CD8-positive, alpha-beta memory T cell (primary cell): ENCODE measurements at regions not wholly inside any gene's neighbourhood (a gene's known extent, or its start where the extent isn't known, plus 50 kb on each side); places are given as distances from the start of the nearest gene placed in this dataset.
"Not testable (repeated sequence)": the region's sequence is repeated elsewhere in the genome, so short reads cannot be mapped to it uniquely, and the experiment has no call there.

ENCODE experiments used
- CTCF ChIA-PET: fragments of 350-600 bp; sonication (Branson Sonifier 250); formaldehyde crosslinking; loops from one replicate; lab custom pipeline; 2021; ENCODE audit warnings: antibody characterized with exemption; lab: Charles Lee
- POLR2A ChIA-PET: fragments of 350-600 bp; sonication (Branson Sonifier 250); formaldehyde crosslinking; loops from one replicate; lab custom pipeline; 2021; ENCODE audit warnings: antibody characterized with exemption; lab: Charles Lee
- DNase-seq, 5 donors: peaks; one replicate each; pipeline versions ENCODE4 v3.0.0 to v3.0.0-alpha.2; 2020 to 2022; ENCODE audit warnings: mixed read lengths in 1 of 5
- H3K27ac ChIP-seq: one replicate; pipeline ENCODE4 v1.7.0; 2013; ENCODE audit warnings: low read depth, mild to moderate bottlenecking, low read length, moderate library complexity
- H3K27me3 ChIP-seq: 2 replicates; pipeline ENCODE4 v1.7.0; 2013; ENCODE audit warnings: low read length, mild to moderate bottlenecking; ENCODE audit not compliant: insufficient read depth, poor library complexity, severe bottlenecking
- H3K36me3 ChIP-seq: 2 replicates; pipeline ENCODE4 v1.7.0; 2013; ENCODE audit warnings: mild to moderate bottlenecking, low read length, moderate library complexity; ENCODE audit not compliant: insufficient read depth
- H3K4me1 ChIP-seq: 2 replicates; pipeline ENCODE4 v1.7.0; 2013; ENCODE audit warnings: mild to moderate bottlenecking, low read length, moderate library complexity; ENCODE audit not compliant: insufficient read depth
- H3K4me3 ChIP-seq: 2 replicates; pipeline ENCODE4 v1.7.0; 2013; ENCODE audit warnings: mild to moderate bottlenecking, low read length
- H3K9me3 ChIP-seq: 2 replicates; pipeline ENCODE4 v1.7.0; 2013; ENCODE audit warnings: mild to moderate bottlenecking, low read length
- H3K27ac Mint-ChIP-seq, 8 donors: one replicate each; pipeline ENCODE4 v1.8.0; 2020 to 2021; ENCODE audit warnings: mixed read lengths in 8 of 8, mild to moderate bottlenecking in 6 of 8, inconsistent platforms in 3 of 8, moderate library complexity in 3 of 8
- H3K27me3 Mint-ChIP-seq, 2 donors: one replicate each; pipeline ENCODE4 v1.8.0; 2020 to 2021; ENCODE audit warnings: mixed read lengths in 2 of 2, mild to moderate bottlenecking in 1 of 2, moderate library complexity in 1 of 2
- H3K36me3 Mint-ChIP-seq, 3 donors: one replicate each; pipeline ENCODE4 v1.8.0; 2020 to 2021; ENCODE audit warnings: mixed read lengths in 3 of 3, inconsistent platforms in 1 of 3, mild to moderate bottlenecking in 1 of 3
- H3K4me1 Mint-ChIP-seq, 3 donors: one replicate each; pipeline ENCODE4 v1.8.0; 2020 to 2021; ENCODE audit warnings: mixed read lengths in 3 of 3, inconsistent platforms in 1 of 3, mild to moderate bottlenecking in 1 of 3
- H3K4me3 Mint-ChIP-seq, 7 donors: one replicate each; pipeline ENCODE4 v1.8.0; 2020 to 2021; ENCODE audit warnings: mixed read lengths in 7 of 7, mild to moderate bottlenecking in 6 of 7, moderate library complexity in 4 of 7, inconsistent platforms in 2 of 7
- H3K9me3 Mint-ChIP-seq, 5 donors: one replicate each; pipeline ENCODE4 v1.8.0; 2020 to 2022; ENCODE audit warnings: mixed read lengths in 5 of 5, mild to moderate bottlenecking in 3 of 5, moderate library complexity in 2 of 5, inconsistent platforms in 1 of 5

DNA sequence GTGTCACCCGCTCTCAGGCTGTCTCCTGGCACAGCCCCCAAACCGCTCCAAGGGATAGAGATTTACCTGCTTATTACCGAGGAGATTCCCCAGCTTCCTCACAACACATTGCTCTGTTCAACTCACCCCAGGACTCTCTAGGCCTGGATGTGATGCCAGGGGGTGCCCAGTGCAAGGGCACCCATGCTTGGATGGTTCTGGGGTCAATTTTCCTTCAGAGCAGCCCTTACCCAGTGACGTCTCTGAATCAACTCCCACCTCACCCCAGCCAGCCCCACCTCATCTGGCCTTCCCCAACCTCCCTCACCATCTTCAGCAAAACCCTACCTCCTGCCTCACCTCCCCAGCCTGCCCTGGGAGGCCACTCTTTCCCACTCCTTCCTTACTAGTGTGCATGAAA is 951.6 kb upstream of the ZNF722 start:
- Histone ChIP-seq H3K27ac (no peak overlapping the region), H3K36me3 (no peaks in the 10 kb centered on the region), H3K4me3 (no peak overlapping the region), H3K27me3 (no peaks in the 10 kb centered on the region), H3K9me3 (no peaks in the 10 kb centered on the region), H3K4me1 (no peaks in the 10 kb centered on the region)
- H3K4me1 Mint-ChIP-seq: no peaks in the 10 kb centered on the region
- H3K27ac Mint-ChIP-seq: no peak overlapping the region
- POLR2A ChIA-PET: no interaction called here
- no peaks in the 10 kb centered on the region for H3K27me3 Mint-ChIP-seq
- CTCF ChIA-PET: no interaction called here
- no peak for DNase-seq
- H3K4me3 Mint-ChIP-seq: no peak overlapping the region
- peaks cover 12 to 43% (median 18%) of the 10 kb centered on the region in 5 donors for H3K9me3 Mint-ChIP-seq
- peaks cover 0 to 1% (median 0%) of the 10 kb centered on the region in 3 donors for H3K36me3 Mint-ChIP-seq

DNA sequence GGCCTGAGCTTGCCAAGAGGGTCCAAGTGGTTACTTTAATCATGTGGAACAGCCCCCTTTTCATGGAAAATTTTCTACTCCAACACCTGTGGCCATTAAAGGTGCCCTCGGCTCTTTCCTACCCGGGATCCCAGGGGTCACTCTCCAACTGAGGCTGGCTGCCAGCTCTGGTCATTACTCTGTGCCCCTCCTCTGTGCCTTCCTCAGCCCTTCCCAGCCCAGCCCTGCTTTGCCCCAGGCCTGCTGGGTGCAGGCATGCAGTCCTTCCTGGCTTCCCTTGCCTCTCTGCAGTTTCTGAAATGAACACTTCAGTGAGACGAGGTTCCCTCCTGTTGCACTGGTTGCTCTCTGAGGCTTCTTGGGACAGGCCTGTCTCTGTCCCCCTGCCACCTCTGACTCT is 951.1 kb upstream of the ZNF722 start:
- Histone ChIP-seq H3K27me3 (no peaks in the 10 kb centered on the region), H3K4me1 (no peaks in the 10 kb centered on the region), H3K36me3 (no peaks in the 10 kb centered on the region), H3K9me3 (no peaks in the 10 kb centered on the region), H3K4me3 (no peak overlapping the region), H3K27ac (no peak overlapping the region)
- ChIA-PET POLR2A (no interaction called here), CTCF (no interaction called here)
- Mint-ChIP-seq H3K27ac (no peak overlapping the region), H3K9me3 (peaks cover 12 to 41% (median 18%) of the 10 kb centered on the region in 5 donors), H3K27me3 (no peaks in the 10 kb centered on the region), H3K4me1 (no peaks in the 10 kb centered on the region), H3K4me3 (no peak overlapping the region), H3K36me3 (peaks cover 0 to 1% (median 0%) of the 10 kb centered on the region in 3 donors)
- no peak for DNase-seq

DNA sequence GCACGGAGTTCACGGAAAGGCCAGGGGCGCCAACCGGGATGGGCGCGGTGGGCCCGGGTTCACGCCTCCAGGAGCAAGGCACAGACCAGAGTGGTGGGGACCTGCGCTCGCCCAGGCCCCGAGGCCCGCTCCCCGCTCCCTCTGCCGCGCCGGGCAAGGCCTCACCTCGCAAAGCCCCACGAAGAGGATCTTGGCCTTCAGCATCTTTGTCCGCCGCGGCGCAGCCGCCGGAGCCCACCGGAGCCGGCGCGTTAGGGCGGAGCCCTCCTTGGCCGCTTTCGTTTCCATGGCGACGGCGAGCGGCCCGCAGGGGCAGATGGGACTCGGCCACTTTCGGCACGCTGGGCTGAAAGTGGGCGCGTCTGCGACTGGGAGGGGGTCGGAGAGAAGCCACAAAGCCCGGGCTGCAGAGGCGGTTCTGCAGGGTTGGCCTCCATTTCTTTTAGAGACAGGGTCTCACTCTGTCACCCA is 944.4 kb upstream of the ZNF722 start:
- no peaks in the 10 kb centered on the region for H3K36me3 ChIP-seq
- no peak overlapping the region for H3K27ac Mint-ChIP-seq
- no peak overlapping the region for H3K27ac ChIP-seq
- ChIA-PET POLR2A (no interaction called here), CTCF (no interaction called here)
- H3K27me3 Mint-ChIP-seq: no peaks in the 10 kb centered on the region
- no peak overlapping the region for H3K4me3 Mint-ChIP-seq
- no peak for DNase-seq
- H3K36me3 Mint-ChIP-seq: no peaks in the 10 kb centered on the region
- H3K9me3 Mint-ChIP-seq: peaks cover 4 to 33% (median 19%) of the 10 kb centered on the region in 5 donors
- no peaks in the 10 kb centered on the region for H3K4me1 Mint-ChIP-seq
- H3K9me3 ChIP-seq: no peaks in the 10 kb centered on the region
- no peaks in the 10 kb centered on the region for H3K27me3 ChIP-seq
- no peaks in the 10 kb centered on the region for H3K4me1 ChIP-seq
- no peak overlapping the region for H3K4me3 ChIP-seq

DNA sequence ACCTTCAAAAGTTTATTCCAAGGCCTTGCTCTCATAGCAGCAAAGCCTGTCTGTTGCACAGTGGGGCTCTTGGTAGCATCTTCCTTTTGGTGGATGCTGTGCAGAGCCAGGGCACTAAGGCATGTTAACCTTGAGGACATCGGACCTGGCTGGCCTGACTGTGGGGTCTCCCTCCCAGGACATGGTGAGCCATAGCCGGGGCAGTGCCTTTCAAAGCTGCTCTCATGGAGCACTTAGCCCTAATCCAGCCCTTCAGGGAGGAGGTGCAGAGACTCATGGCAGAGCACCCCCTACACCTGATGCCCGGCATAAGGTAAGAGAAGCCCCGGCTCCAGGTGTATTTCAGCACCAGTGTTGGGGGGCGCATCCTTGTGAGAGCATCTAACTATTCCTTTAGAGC is 941.4 kb upstream of the ZNF722 start:
- no peak overlapping the region for H3K4me3 ChIP-seq
- no peaks in the 10 kb centered on the region for H3K27me3 ChIP-seq
- no peaks in the 10 kb centered on the region for H3K36me3 Mint-ChIP-seq
- no peaks in the 10 kb centered on the region for H3K4me1 Mint-ChIP-seq
- H3K9me3 ChIP-seq: no peaks in the 10 kb centered on the region
- H3K4me1 ChIP-seq: no peaks in the 10 kb centered on the region
- H3K4me3 Mint-ChIP-seq: no peak overlapping the region
- POLR2A ChIA-PET: no interaction called here
- CTCF ChIA-PET: no interaction called here
- H3K27ac ChIP-seq: no peak overlapping the region
- peaks cover 6 to 23% (median 14%) of the 10 kb centered on the region in 5 donors for H3K9me3 Mint-ChIP-seq
- no peaks in the 10 kb centered on the region for H3K27me3 Mint-ChIP-seq
- no peaks in the 10 kb centered on the region for H3K36me3 ChIP-seq
- DNase-seq: no peak
- no peak overlapping the region for H3K27ac Mint-ChIP-seq

DNA sequence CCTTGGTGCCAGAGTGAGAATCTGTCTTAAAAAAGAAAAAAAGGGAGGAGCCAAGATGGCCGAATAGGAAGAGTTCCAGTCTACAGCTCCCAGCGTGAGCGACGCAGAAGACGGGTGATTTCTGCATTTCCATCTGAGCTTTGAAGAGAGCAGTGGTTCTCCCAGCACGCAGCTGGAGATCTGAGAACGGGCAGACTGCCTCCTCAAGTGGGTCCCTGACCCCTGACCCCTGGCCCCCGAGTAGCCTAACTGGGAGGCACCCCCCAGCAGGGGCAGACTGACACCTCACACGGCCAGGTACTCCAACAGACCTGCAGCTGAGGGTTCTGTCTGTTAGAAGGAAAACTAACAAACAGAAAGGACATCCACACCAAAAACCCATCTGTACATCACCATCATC is 937.9 kb upstream of the ZNF722 start:
- H3K27ac Mint-ChIP-seq, H3K4me1 ChIP-seq, DNase-seq, POLR2A ChIA-PET, H3K27me3 ChIP-seq, H3K4me3 Mint-ChIP-seq, H3K27ac ChIP-seq, H3K4me3 ChIP-seq, H3K27me3 Mint-ChIP-seq, H3K4me1 Mint-ChIP-seq, H3K9me3 ChIP-seq, CTCF ChIA-PET, H3K36me3 ChIP-seq, H3K36me3 Mint-ChIP-seq: not testable (repeated sequence)
- H3K9me3 Mint-ChIP-seq: peaks cover 5 to 12% (median 9%) of the 10 kb centered on the region in 5 donors

DNA sequence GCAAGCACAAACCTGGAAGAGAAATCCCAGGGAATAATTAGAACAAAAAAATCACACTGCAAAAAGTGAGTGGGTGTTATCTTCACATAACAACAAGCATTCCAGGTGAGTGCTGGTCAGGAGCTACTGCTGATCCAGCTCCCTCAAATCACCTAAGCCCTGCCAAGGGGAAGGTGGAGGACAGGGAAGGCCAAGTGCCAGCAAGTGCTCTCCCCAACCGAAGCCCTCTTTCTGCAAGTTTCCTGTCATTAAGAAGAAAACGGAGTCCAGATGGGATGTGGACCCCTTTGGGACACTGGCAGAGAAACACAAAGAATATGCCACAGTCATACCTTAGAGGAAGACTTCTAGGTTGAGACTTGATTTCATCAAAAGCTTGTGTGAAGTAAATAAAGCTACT is 933.0 kb upstream of the ZNF722 start:
- no peak overlapping the region for H3K4me3 ChIP-seq
- no peaks in the 10 kb centered on the region for H3K27me3 ChIP-seq
- no peaks in the 10 kb centered on the region for H3K4me1 ChIP-seq
- POLR2A ChIA-PET: no interaction called here
- Mint-ChIP-seq H3K36me3 (no peaks in the 10 kb centered on the region), H3K27me3 (no peaks in the 10 kb centered on the region), H3K27ac (no peak overlapping the region), H3K4me1 (no peaks in the 10 kb centered on the region), H3K4me3 (no peak overlapping the region), H3K9me3 (peaks cover 6 to 22% (median 12%) of the 10 kb centered on the region in 5 donors)
- H3K36me3 ChIP-seq: no peaks in the 10 kb centered on the region
- no peaks in the 10 kb centered on the region for H3K9me3 ChIP-seq
- H3K27ac ChIP-seq: no peak overlapping the region
- no peak for DNase-seq
- CTCF ChIA-PET: no interaction called here

DNA sequence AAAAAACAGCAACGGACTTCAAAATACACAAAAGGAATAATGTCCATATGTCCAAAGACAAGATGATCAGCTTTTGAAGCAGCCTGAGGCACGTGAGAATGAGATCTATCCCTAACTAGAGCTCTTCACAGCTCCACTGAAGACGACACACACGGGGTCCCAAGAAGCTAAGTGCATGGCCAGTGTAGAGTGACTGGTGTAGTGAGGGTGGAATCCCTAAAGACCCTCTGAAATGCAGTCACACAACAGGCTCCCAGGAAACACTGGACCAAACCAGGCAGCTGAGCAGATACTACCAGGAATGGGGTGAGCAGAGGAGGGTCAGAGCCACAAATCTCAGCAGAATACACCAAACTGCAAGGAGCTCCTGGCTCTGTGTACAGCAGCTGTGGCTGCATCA is 932.4 kb upstream of the ZNF722 start:
- DNase-seq, H3K4me1 Mint-ChIP-seq, H3K36me3 Mint-ChIP-seq, H3K27ac Mint-ChIP-seq, H3K4me3 ChIP-seq, H3K4me1 ChIP-seq, H3K4me3 Mint-ChIP-seq, CTCF ChIA-PET, H3K9me3 ChIP-seq, H3K36me3 ChIP-seq, H3K27me3 ChIP-seq, H3K27ac ChIP-seq, POLR2A ChIA-PET, H3K27me3 Mint-ChIP-seq: not testable (repeated sequence)
- H3K9me3 Mint-ChIP-seq: peaks cover 6 to 22% (median 17%) of the 10 kb centered on the region in 5 donors

DNA sequence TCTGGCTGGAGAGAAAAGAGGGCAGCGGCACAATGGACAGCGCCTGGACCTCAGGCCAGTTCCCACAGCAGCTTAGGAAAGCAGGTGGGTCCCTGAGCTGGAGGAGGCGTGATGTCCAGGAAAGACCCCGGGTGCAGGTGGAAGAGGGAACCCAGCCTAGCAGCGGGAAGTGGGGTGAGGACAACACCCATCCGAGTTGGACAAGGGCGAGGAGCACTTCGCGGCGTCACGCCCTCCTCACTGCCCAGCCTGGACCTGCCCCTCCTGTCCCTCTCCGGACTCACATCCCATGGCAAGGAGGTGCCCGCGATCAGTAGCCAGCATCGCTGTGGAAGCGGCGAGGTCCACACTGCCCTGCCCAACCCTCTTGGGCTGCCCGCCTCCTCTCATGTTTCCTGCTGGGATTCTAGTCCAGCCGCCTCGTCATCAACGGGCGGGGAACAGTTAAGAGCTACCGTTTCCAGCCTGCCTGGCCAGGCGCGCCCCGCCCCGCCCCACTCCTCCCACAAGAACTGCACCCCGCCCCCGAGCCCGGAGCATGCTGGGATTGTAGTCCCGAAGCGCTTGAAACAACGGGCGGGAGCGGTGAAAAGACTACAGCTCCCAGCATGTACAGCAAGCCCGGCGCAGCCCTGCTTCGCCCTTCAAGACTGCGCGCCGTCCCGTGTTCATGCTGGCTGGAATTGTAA is 930.6 kb upstream of the ZNF722 start:
- ChIA-PET POLR2A (no interaction called here), CTCF (interaction anchor here (1.0 kb wide), 1 partner anchor 8 kb away, joined by 3 read pairs; no protein-coding TSS in a partner anchor)
- Histone ChIP-seq H3K9me3 (no peaks in the 10 kb centered on the region), H3K36me3 (no peaks in the 10 kb centered on the region), H3K27me3 (no peaks in the 10 kb centered on the region), H3K4me1 (no peaks in the 10 kb centered on the region), H3K27ac (no peak overlapping the region), H3K4me3 (no peak overlapping the region)
- no peaks in the 10 kb centered on the region for H3K27me3 Mint-ChIP-seq
- no peak overlapping the region for H3K27ac Mint-ChIP-seq
- H3K9me3 Mint-ChIP-seq: peaks cover 11 to 26% (median 22%) of the 10 kb centered on the region in 5 donors
- no peaks in the 10 kb centered on the region for H3K4me1 Mint-ChIP-seq
- no peaks in the 10 kb centered on the region for H3K36me3 Mint-ChIP-seq
- DNase-seq: no peak
- no peak overlapping the region for H3K4me3 Mint-ChIP-seq
